WERI-Rb-1 (cell line): ENCODE measurements at regions not wholly inside any gene's neighbourhood (a gene's known extent, or its start where the extent isn't known, plus 50 kb on each side); places are given as distances from the start of the nearest gene placed in this dataset.

Experiments used
- DNase-seq: peaks from one replicate; pipeline ENCODE4 v3.0.0-alpha.2; 2020
- H3K27ac ChIP-seq: fragments of 250-450 bp; sonication (Bioruptor Pico); 2 replicates; pipeline ENCODE4 v1.5.1; 2020; ENCODE audit warnings: mild to moderate bottlenecking, moderate library complexity
- H3K27me3 ChIP-seq: fragments of 250-450 bp; sonication (Bioruptor Pico); 2 replicates; pipeline ENCODE4 v1.5.1; 2021; ENCODE audit warnings: mild to moderate bottlenecking, low read depth, moderate library complexity; ENCODE audit not compliant: insufficient read depth, severe bottlenecking
- H3K36me3 ChIP-seq: fragments of 250-450 bp; sonication (Bioruptor Pico); 2 replicates; pipeline ENCODE4 v1.5.1; 2020; ENCODE audit warnings: mild to moderate bottlenecking, moderate library complexity
- H3K4me3 ChIP-seq: 2 replicates; pipeline ENCODE4 v1.5.1; 2011; ENCODE audit warnings: low read depth, mild to moderate bottlenecking, control low read depth, low read length
- H3K9me3 ChIP-seq: fragments of 250-450 bp; sonication (Bioruptor Pico); 2 replicates; pipeline ENCODE4 v1.5.1; 2021; ENCODE audit warnings: mild to moderate bottlenecking, moderate library complexity; ENCODE audit not compliant: severe bottlenecking
- TF ChIP-seq, protein P1 (sequence below): IDR thresholded peaks from 2 replicates; pipeline ENCODE4 v1.5.1; 2011; ENCODE audit warnings: low read depth, mild to moderate bottlenecking, control low read depth, inconsistent platforms, low read length

DNA sequence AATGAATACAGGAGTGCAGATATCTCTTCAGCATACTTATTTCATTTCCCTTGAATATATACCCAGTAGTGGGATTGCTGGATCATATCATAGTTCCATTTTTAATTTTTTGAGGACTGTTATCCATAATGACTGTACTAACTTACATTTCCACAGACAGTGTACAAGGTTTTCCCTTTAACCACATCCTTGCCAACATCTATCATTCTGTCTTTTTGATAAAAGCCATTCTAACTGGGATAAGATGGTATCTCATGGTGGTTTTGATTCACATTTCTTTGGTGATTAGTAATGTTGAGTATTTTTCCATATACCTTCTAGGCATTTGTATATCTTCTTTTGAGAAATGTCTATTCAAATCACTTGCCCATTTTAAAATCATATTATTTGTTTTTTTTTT is 325.2 kb downstream of the CYP26B1 start:
- TF ChIP-seq, protein P1, sequence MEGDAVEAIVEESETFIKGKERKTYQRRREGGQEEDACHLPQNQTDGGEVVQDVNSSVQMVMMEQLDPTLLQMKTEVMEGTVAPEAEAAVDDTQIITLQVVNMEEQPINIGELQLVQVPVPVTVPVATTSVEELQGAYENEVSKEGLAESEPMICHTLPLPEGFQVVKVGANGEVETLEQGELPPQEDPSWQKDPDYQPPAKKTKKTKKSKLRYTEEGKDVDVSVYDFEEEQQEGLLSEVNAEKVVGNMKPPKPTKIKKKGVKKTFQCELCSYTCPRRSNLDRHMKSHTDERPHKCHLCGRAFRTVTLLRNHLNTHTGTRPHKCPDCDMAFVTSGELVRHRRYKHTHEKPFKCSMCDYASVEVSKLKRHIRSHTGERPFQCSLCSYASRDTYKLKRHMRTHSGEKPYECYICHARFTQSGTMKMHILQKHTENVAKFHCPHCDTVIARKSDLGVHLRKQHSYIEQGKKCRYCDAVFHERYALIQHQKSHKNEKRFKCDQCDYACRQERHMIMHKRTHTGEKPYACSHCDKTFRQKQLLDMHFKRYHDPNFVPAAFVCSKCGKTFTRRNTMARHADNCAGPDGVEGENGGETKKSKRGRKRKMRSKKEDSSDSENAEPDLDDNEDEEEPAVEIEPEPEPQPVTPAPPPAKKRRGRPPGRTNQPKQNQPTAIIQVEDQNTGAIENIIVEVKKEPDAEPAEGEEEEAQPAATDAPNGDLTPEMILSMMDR: no peak
- Histone ChIP-seq H3K9me3 (no peaks in the 10 kb centered on the region), H3K4me3 (no peak overlapping the region), H3K27me3 (no peaks in the 10 kb centered on the region), H3K36me3 (no peaks in the 10 kb centered on the region), H3K27ac (no peak overlapping the region)
- DNase-seq: no peak

DNA sequence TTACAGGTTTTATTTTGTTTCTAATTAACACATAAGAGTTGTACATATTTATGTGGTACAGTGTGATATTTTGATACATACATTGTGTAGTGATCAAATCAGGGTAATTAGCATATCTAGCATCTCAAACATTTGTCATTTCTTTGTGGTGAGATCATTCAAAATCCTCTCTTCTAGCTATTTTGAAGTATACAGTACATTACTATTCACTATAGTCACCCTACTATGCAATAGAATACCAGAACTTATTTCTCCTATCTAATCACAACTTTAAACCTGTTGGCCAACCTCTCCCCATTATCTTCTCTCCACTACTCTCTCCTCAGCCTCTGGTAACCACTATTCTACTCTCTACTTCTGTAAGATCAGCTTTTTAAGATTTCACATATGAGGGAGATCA is 325.8 kb downstream of the CYP26B1 start:
- Histone ChIP-seq H3K9me3 (no peaks in the 10 kb centered on the region), H3K4me3 (no peak overlapping the region), H3K36me3 (no peaks in the 10 kb centered on the region), H3K27ac (no peak overlapping the region), H3K27me3 (no peaks in the 10 kb centered on the region)
- TF ChIP-seq, protein P1: no peak
- no peak for DNase-seq

DNA sequence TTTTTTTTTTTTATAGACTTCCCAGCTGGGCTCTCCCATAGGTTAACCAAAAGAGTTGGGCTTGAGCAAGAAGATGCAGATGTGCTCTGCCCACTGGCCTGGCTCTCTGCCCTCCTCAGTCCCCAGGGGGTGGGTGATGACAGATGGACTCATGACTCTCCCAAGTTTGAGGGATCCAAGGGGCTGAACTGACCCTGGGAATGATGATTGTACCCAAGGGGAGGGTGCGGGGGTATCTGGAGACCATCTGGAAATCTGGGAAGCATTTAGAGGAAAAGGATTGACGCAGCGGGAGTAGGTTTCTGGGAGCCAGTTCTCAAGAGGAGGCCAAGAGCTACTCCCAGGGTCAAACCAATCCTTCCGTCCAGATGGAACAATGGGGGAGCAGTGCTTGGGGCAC is 330.8 kb downstream of the CYP26B1 start:
- H3K36me3 ChIP-seq: no peaks in the 10 kb centered on the region
- no peak overlapping the region for H3K4me3 ChIP-seq
- DNase-seq: no peak
- TF ChIP-seq, protein P1: no peak
- no peak overlapping the region for H3K27ac ChIP-seq
- H3K9me3 ChIP-seq: no peaks in the 10 kb centered on the region
- H3K27me3 ChIP-seq: no peaks in the 10 kb centered on the region

GRCh38 chr2:71815701-71816474 is 331.8 kb downstream of the CYP26B1 start:
- H3K4me3 ChIP-seq: no peak overlapping the region
- no peaks in the 10 kb centered on the region for H3K36me3 ChIP-seq
- no peaks in the 10 kb centered on the region for H3K9me3 ChIP-seq
- no peak for DNase-seq
- TF ChIP-seq, protein P1: no peak
- H3K27ac ChIP-seq: no peak overlapping the region
- H3K27me3 ChIP-seq: no peaks in the 10 kb centered on the region

DNA sequence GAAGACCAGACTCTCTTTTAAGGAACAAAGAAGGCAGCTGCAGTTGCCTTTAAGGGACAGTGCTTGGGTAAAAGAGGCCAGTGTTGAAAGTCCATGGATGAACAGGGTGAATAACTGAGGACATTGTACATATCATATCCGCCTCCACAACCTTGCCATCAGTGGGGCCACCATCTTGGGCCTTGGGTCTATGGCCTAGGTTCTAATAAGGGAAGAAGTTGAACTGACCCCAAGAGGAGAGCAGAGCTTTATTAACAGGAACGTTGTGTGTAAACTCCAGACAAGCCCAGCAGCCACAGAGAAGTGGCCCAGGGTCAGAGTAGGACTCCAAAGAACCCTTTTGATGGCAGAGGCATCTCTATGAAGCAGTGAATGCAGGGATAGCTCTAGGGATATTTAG is 332.8 kb downstream of the CYP26B1 start:
- no peak overlapping the region for H3K4me3 ChIP-seq
- no peaks in the 10 kb centered on the region for H3K9me3 ChIP-seq

More for the DNA sequence above, 332.8 kb downstream of the CYP26B1 start:
- DNase-seq: no peak
- Histone ChIP-seq H3K27ac (no peak overlapping the region), H3K27me3 (no peaks in the 10 kb centered on the region), H3K36me3 (no peaks in the 10 kb centered on the region)
- TF ChIP-seq, protein P1: no peak
